NOMO-1 treated with DMSO at 0.1 percent for 48 hours (cell line): ENCODE measurements at regions not wholly inside any gene's neighbourhood (a gene's known extent, or its start where the extent isn't known, plus 50 kb on each side); places are given as distances from the start of the nearest gene placed in this dataset.

Experiments
- DNase-seq: peaks from one replicate; lab custom pipeline; 2025; ENCODE audit not compliant: unreplicated experiment; lab: John Stamatoyannopoulos, UW

GRCh38 chr4:79034544-79034943 lies 95.3 kb upstream of the PAQR3 start:
- DNase-seq: no peak

- DNase-seq: no peak
Measured at GRCh38 chr4:79030973-79031372, 91.7 kb upstream of the PAQR3 start.

- DNase-seq: no peak
Measured at GRCh38 chr4:79027656-79028055, 88.4 kb upstream of the PAQR3 start.

- DNase-seq: no peak
Measured at GRCh38 chr4:79025170-79025569, 85.9 kb upstream of the PAQR3 start.

GRCh38 chr4:79023799-79024770 lies 84.8 kb upstream of the PAQR3 start:
- DNase-seq: no peak

- DNase-seq: no peak
Measured at GRCh38 chr4:79022529-79022928, 83.3 kb upstream of the PAQR3 start.

GRCh38 chr4:79017481-79017880 lies 78.2 kb upstream of the PAQR3 start:
- no peak for DNase-seq

- DNase-seq: no peak
Measured at GRCh38 chr4:79016878-79017277, 77.6 kb upstream of the PAQR3 start.

GRCh38 chr4:79015411-79015810 lies 76.2 kb upstream of the PAQR3 start:
- no peak for DNase-seq

GRCh38 chr4:79014230-79014629 lies 75.0 kb upstream of the PAQR3 start:
- no peak for DNase-seq

GRCh38 chr4:79013756-79014155 lies 74.5 kb upstream of the PAQR3 start:
- DNase-seq: no peak

GRCh38 chr4:78990938-78991810 lies 51.9 kb upstream of the PAQR3 start:
- DNase-seq: no peak

- DNase-seq: no peak
Measured at GRCh38 chr4:78989697-78990270, 50.5 kb upstream of the PAQR3 start.
